ENCODE measurements at regions not wholly inside any gene's neighbourhood (a gene's known extent, or its start where the extent isn't known, plus 50 kb on each side); places are given as distances from the start of the nearest gene placed in this dataset.
A peak's percentile ranks its signal among the peaks of the same experiment; 100 is the strongest.

GRCh38 chr14:100391173-100391572, 68.0 kb downstream of the SLC25A47 start:
- no peak overlapping the region for H3K9ac ChIP-seq (ENCODE audit: low read length in 2 of 2)
- peaks cover 0 to 2% of the 10 kb centered on the region in 2 donors for H3K36me3 ChIP-seq (ENCODE audit: control insufficient read depth in 2 of 2, insufficient read depth in 2 of 2, low read length in 2 of 2)
- peaks cover 11% of the 10 kb centered on the region for H3K4me1 ChIP-seq (ENCODE audit: control insufficient read depth, insufficient read depth, low read length)

DNA sequence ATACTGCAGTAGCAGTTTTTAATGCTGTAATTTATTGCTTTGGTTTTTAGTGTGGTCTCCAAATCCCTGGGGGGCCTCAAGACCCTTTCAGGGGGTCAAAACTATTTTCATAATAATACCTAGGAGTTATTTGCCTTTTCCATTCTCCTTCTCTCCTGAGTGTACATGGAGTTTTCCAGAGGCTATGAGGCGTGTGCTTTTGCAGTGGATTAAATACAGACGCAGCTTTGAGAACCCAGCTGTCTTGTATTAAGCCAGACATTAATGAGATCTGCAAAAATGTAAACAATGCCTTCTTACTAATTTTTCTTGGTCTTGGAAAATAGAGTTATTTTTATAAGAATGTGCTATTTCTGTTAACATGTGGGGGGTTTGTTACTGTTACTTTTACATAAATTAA, 68.6 kb downstream of the SLC25A47 start:
- Histone ChIP-seq H3K27ac (ENCODE audit: low read length) (no peak overlapping the region), H3K9ac (ENCODE audit: low read length in 2 of 2) (no peak overlapping the region), H3K27me3 (ENCODE audit: control insufficient read depth in 1 of 2, insufficient read depth in 2 of 2, low read length in 2 of 2) (no peaks in the 10 kb centered on the region), H3K36me3 (ENCODE audit: control insufficient read depth in 2 of 2, insufficient read depth in 2 of 2, low read length in 2 of 2) (peaks cover 0 to 2% of the 10 kb centered on the region in 2 donors), H3K4me3 (ENCODE audit: low read length in 2 of 2) (no peak overlapping the region), H3K9me3 (ENCODE audit: control insufficient read depth in 2 of 2, low read length in 2 of 2) (no peaks in the 10 kb centered on the region), H3K4me1 (ENCODE audit: control insufficient read depth, insufficient read depth, low read length) (peaks cover 11% of the 10 kb centered on the region)

More at GRCh38 chr14:100391173-100391572, 68.0 kb downstream of the SLC25A47 start:
- H3K9me3 ChIP-seq (ENCODE audit: control insufficient read depth in 2 of 2, low read length in 2 of 2), result no peaks in the 10 kb centered on the region
- H3K4me3 ChIP-seq (ENCODE audit: low read length in 2 of 2), result no peak overlapping the region
- H3K27ac ChIP-seq (ENCODE audit: low read length), result no peak overlapping the region
- H3K27me3 ChIP-seq (ENCODE audit: control insufficient read depth in 1 of 2, insufficient read depth in 2 of 2, low read length in 2 of 2), result no peaks in the 10 kb centered on the region

- Histone ChIP-seq H3K27me3 (ENCODE audit: control insufficient read depth in 1 of 2, insufficient read depth in 2 of 2, low read length in 2 of 2) (no peaks in the 10 kb centered on the region), H3K4me3 (ENCODE audit: low read length in 2 of 2) (no peak overlapping the region), H3K4me1 (ENCODE audit: control insufficient read depth, insufficient read depth, low read length) (peaks cover 11% of the 10 kb centered on the region), H3K27ac (ENCODE audit: low read length) (no peak overlapping the region), H3K9ac (ENCODE audit: low read length in 2 of 2) (no peak overlapping the region), H3K9me3 (ENCODE audit: control insufficient read depth in 2 of 2, low read length in 2 of 2) (no peaks in the 10 kb centered on the region), H3K36me3 (ENCODE audit: control insufficient read depth in 2 of 2, insufficient read depth in 2 of 2, low read length in 2 of 2) (peaks cover 0 to 2% of the 10 kb centered on the region in 2 donors)
Observed at GRCh38 chr14:100392356-100392755, 69.2 kb downstream of the SLC25A47 start.

- no peaks in the 10 kb centered on the region for H3K27me3 ChIP-seq (ENCODE audit: control insufficient read depth in 1 of 2, insufficient read depth in 2 of 2, low read length in 2 of 2)
- peaks cover 11% of the 10 kb centered on the region for H3K4me1 ChIP-seq (ENCODE audit: control insufficient read depth, insufficient read depth, low read length)
- no peak overlapping the region for H3K27ac ChIP-seq (ENCODE audit: low read length)
- peaks cover 0 to 2% of the 10 kb centered on the region in 2 donors for H3K36me3 ChIP-seq (ENCODE audit: control insufficient read depth in 2 of 2, insufficient read depth in 2 of 2, low read length in 2 of 2)
- peak overlapping the region in 1 of 2 donors; percentile 3 for H3K4me3 ChIP-seq (ENCODE audit: low read length in 2 of 2)
- no peak overlapping the region for H3K9ac ChIP-seq (ENCODE audit: low read length in 2 of 2)
- H3K9me3 ChIP-seq (ENCODE audit: control insufficient read depth in 2 of 2, low read length in 2 of 2), result no peaks in the 10 kb centered on the region
Observed at GRCh38 chr14:100393362-100393761, 70.2 kb downstream of the SLC25A47 start.

DNA sequence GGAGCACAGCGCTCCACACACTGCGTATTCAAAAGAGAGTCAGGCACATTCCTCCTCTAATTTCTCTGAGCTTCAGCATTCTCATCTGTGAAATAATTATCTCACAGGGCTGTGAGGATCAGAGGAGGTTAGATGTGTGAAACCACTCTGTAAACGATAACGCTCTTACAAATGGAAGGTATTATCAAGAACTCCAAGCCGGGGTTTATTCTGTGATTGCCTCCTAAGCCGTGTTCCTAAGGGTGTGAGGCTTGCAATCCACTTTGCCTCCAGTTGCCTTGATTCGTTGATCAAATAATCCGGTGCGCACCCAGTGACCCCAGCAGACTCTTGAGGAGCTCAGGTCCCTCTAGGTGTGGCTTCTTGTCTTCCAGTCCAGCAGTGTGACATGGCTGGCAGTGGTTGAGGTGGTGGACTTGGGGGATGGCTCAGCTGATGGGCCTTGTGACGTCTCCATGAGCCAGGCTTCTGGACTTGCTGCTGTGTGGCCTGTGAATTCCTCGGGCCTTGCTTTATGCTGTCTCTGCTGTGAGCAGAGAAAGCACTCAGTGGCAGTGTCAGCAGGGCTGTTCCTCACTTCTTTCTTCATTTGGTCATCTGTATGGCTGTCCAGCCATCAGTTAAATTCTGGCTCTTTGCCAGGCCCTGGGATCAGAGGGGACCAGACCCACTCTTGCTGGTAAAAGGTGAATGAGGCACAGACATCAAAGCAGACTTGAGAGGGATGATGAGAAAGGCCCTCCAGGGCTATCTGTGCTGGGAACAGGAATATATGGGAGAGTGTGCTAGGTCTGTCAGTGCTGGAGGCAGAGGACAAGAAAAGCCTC, 71.0 kb downstream of the SLC25A47 start:
- H3K27ac ChIP-seq (ENCODE audit: low read length), result no peak overlapping the region

GRCh38 chr14:100394886-100395672, 71.9 kb downstream of the SLC25A47 start:
- no peak overlapping the region for H3K27ac ChIP-seq (ENCODE audit: low read length)
- no peak overlapping the region for H3K9ac ChIP-seq (ENCODE audit: low read length in 2 of 2)
- no peak overlapping the region for H3K4me3 ChIP-seq (ENCODE audit: low read length in 2 of 2)
- peaks cover 9% of the 10 kb centered on the region for H3K4me1 ChIP-seq (ENCODE audit: control insufficient read depth, insufficient read depth, low read length)
- H3K27me3 ChIP-seq (ENCODE audit: control insufficient read depth in 1 of 2, insufficient read depth in 2 of 2, low read length in 2 of 2), result no peaks in the 10 kb centered on the region
- no peaks in the 10 kb centered on the region for H3K36me3 ChIP-seq (ENCODE audit: control insufficient read depth in 2 of 2, insufficient read depth in 2 of 2, low read length in 2 of 2)
- H3K9me3 ChIP-seq (ENCODE audit: control insufficient read depth in 2 of 2, low read length in 2 of 2), result no peaks in the 10 kb centered on the region

More for the DNA sequence above, 71.0 kb downstream of the SLC25A47 start:
- Histone ChIP-seq H3K4me3 (ENCODE audit: low read length in 2 of 2) (no peak overlapping the region), H3K4me1 (ENCODE audit: control insufficient read depth, insufficient read depth, low read length) (peaks cover 11% of the 10 kb centered on the region), H3K36me3 (ENCODE audit: control insufficient read depth in 2 of 2, insufficient read depth in 2 of 2, low read length in 2 of 2) (peaks cover 0 to 2% of the 10 kb centered on the region in 2 donors), H3K9ac (ENCODE audit: low read length in 2 of 2) (no peak overlapping the region), H3K9me3 (ENCODE audit: control insufficient read depth in 2 of 2, low read length in 2 of 2) (no peaks in the 10 kb centered on the region), H3K27me3 (ENCODE audit: control insufficient read depth in 1 of 2, insufficient read depth in 2 of 2, low read length in 2 of 2) (no peaks in the 10 kb centered on the region)

- Histone ChIP-seq H3K27ac (ENCODE audit: low read length) (no peak overlapping the region), H3K4me3 (ENCODE audit: low read length in 2 of 2) (no peak overlapping the region), H3K9ac (ENCODE audit: low read length in 2 of 2) (no peak overlapping the region), H3K4me1 (ENCODE audit: control insufficient read depth, insufficient read depth, low read length) (peaks cover 9% of the 10 kb centered on the region), H3K9me3 (ENCODE audit: control insufficient read depth in 2 of 2, low read length in 2 of 2) (no peaks in the 10 kb centered on the region), H3K36me3 (ENCODE audit: control insufficient read depth in 2 of 2, insufficient read depth in 2 of 2, low read length in 2 of 2) (no peaks in the 10 kb centered on the region), H3K27me3 (ENCODE audit: control insufficient read depth in 1 of 2, insufficient read depth in 2 of 2, low read length in 2 of 2) (no peaks in the 10 kb centered on the region)
Observed at GRCh38 chr14:100396266-100396795, 73.2 kb downstream of the SLC25A47 start.

DNA sequence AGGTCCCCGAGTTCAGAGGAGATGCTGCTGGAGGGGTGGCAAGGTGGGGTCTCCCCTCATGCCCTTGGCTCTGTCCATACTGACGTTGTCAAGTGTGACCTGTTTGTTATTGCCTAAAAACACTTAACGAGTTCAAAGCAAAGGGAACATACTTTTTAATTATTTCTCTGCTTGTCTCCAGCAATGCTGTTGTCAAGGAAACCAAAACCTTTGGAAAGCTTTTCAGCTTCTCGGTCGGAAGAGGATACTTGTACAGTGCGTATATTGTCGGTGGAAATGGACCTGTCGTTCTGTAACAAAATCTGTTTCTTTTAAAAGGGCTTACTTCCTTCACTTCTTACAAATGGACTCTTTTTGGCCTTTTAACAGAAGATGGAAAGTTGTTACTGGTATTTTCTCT, 73.9 kb downstream of the SLC25A47 start:
- no peak overlapping the region for H3K4me3 ChIP-seq (ENCODE audit: low read length in 2 of 2)
- H3K4me1 ChIP-seq (ENCODE audit: control insufficient read depth, insufficient read depth, low read length), result peaks cover 9% of the 10 kb centered on the region
- no peak overlapping the region for H3K27ac ChIP-seq (ENCODE audit: low read length)
- H3K9ac ChIP-seq (ENCODE audit: low read length in 2 of 2), result no peak overlapping the region
- H3K27me3 ChIP-seq (ENCODE audit: control insufficient read depth in 1 of 2, insufficient read depth in 2 of 2, low read length in 2 of 2), result no peaks in the 10 kb centered on the region
- no peaks in the 10 kb centered on the region for H3K36me3 ChIP-seq (ENCODE audit: control insufficient read depth in 2 of 2, insufficient read depth in 2 of 2, low read length in 2 of 2)
- H3K9me3 ChIP-seq (ENCODE audit: control insufficient read depth in 2 of 2, low read length in 2 of 2), result no peaks in the 10 kb centered on the region

GRCh38 chr14:100398044-100398443, 74.9 kb downstream of the SLC25A47 start:
- Histone ChIP-seq H3K4me1 (ENCODE audit: control insufficient read depth, insufficient read depth, low read length) (peaks cover 13% of the 10 kb centered on the region), H3K4me3 (ENCODE audit: low read length in 2 of 2) (no peak overlapping the region), H3K27me3 (ENCODE audit: control insufficient read depth in 1 of 2, insufficient read depth in 2 of 2, low read length in 2 of 2) (no peaks in the 10 kb centered on the region), H3K27ac (ENCODE audit: low read length) (no peak overlapping the region), H3K36me3 (ENCODE audit: control insufficient read depth in 2 of 2, insufficient read depth in 2 of 2, low read length in 2 of 2) (no peaks in the 10 kb centered on the region), H3K9ac (ENCODE audit: low read length in 2 of 2) (no peak overlapping the region), H3K9me3 (ENCODE audit: control insufficient read depth in 2 of 2, low read length in 2 of 2) (no peaks in the 10 kb centered on the region)

GRCh38 chr14:100399052-100399849, 76.1 kb downstream of the SLC25A47 start:
- Histone ChIP-seq H3K27me3 (ENCODE audit: control insufficient read depth in 1 of 2, insufficient read depth in 2 of 2, low read length in 2 of 2) (no peaks in the 10 kb centered on the region), H3K9ac (ENCODE audit: low read length in 2 of 2) (no peak overlapping the region), H3K9me3 (ENCODE audit: control insufficient read depth in 2 of 2, low read length in 2 of 2) (no peaks in the 10 kb centered on the region), H3K4me3 (ENCODE audit: low read length in 2 of 2) (no peak overlapping the region), H3K27ac (ENCODE audit: low read length) (no peak overlapping the region), H3K4me1 (ENCODE audit: control insufficient read depth, insufficient read depth, low read length) (peaks cover 8% of the 10 kb centered on the region), H3K36me3 (ENCODE audit: control insufficient read depth in 2 of 2, insufficient read depth in 2 of 2, low read length in 2 of 2) (no peaks in the 10 kb centered on the region)
